HG03045 (cell line): ENCODE measurements at regions not wholly inside any gene's neighbourhood (a gene's known extent, or its start where the extent isn't known, plus 50 kb on each side); places are given as distances from the start of the nearest gene placed in this dataset.
"Not testable (repeated sequence)": the region's sequence is repeated elsewhere in the genome, so short reads cannot be mapped to it uniquely, and the experiment has no call there.

Source experiments
- ATAC-seq: cut with Tn5 transposase; IDR thresholded peaks from one replicate; pipeline ENCODE4 v1.9.1; 2021; ENCODE audit warnings: mild to moderate bottlenecking, moderate library complexity; ENCODE audit not compliant: unreplicated experiment

- no peak for ATAC-seq
Observed at GRCh38 chr1:112818990-112819689, 104.0 kb upstream of the PPM1J start.

DNA sequence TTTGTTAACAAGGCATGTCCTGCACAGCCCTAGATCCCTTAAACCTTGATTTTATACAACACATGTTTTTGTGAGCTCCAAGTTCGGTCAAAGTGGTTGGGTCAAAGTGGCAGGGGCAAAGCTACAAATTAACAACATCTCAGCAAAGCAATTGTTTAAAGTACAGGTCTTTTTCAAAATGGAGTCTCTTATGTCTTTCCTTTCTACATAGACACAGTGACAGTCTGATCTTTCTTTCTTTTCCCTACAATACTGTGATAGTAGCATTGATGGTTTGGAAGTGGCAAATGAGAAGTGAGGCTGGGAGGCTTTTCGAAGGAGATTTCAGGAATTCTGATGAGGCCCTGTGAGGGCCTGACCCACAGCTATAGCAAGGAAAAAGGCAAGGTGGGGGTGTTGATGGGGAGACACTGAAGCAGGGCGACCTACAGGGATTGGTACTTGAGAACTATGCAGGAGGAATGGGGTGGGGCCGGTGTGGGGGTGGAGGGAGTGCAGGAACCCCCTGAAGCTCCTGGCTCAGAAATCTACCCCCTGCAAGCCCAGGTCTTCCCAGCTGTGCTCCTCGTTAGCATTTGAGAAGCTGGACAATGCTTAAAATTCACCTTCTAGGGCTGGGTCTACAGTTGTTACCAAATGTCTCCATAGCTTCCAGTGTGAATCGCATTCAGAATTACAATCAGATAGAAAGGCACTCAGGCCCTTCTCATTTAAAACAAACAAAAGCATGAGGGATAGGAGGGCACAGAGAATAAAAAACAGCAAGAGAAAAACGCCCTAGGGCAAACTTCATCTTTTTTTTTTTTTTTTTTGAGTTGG lies 102.6 kb upstream of the PPM1J start:
- no peak for ATAC-seq

DNA sequence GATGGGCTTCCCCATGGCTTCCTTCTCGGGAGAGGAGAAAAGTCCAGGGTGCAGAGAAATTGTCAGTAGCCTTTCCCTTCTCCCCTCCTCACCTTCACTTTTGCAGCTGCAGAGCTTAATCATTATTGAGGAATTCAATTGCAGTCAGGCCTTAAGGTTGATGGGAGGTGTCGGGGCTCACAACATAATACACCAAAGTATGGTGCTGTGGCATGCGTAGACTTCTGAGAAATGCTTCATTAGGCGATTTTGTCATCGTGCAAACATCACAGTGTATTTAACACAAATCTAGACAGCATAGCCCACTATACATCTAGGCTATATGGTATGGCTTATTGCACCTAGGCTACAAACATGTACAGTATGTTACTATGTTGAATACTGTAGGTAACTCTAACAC lies 100.2 kb upstream of the PPM1J start:
- ATAC-seq = no peak

DNA sequence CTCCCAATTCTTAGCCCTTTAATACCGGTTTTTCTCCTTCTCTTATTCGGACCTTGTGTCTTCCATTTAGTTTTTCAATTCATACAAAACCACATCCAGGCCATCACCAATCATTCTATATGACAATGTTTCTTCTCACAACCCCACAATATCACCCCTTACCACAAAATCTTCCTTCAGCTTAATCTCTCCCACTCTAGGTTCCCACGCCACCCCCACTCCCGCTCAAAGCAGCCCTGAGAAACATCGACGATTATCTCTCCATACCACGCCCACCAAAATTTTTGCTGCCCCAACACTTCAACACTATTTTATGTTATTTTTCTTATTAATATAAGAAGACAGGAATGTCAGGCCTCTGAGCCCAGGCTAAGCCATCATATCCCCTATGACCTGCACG lies 99.5 kb upstream of the PPM1J start:
- ATAC-seq = not testable (repeated sequence)

GRCh38 chr1:112808861-112809684 lies 93.9 kb upstream of the PPM1J start:
- ATAC-seq = no peak

DNA sequence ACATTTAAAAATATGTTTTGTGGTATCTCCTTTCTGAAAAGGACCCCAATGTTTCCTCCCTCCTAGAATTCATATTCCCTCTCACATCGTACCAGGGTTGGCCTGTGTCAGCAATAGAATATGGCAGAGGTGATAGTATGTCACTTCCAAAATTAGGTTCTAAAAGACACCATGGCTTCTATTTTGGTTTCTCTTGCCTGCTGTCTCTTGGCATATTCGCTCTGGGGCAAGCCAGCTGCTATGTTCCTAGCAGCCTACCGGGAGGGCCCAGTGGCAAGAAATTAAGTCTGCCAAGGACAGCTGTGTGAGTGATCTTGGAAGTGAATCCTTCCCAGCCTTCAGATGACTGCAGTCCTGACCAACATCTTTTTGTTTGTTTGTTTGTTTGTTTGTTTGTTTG lies 92.9 kb upstream of the PPM1J start:
- ATAC-seq = no peak

- no peak for ATAC-seq
Observed at GRCh38 chr1:112807117-112807516, 92.0 kb upstream of the PPM1J start.

- no peak for ATAC-seq
Observed at GRCh38 chr1:112806090-112806642, 91.0 kb upstream of the PPM1J start.

DNA sequence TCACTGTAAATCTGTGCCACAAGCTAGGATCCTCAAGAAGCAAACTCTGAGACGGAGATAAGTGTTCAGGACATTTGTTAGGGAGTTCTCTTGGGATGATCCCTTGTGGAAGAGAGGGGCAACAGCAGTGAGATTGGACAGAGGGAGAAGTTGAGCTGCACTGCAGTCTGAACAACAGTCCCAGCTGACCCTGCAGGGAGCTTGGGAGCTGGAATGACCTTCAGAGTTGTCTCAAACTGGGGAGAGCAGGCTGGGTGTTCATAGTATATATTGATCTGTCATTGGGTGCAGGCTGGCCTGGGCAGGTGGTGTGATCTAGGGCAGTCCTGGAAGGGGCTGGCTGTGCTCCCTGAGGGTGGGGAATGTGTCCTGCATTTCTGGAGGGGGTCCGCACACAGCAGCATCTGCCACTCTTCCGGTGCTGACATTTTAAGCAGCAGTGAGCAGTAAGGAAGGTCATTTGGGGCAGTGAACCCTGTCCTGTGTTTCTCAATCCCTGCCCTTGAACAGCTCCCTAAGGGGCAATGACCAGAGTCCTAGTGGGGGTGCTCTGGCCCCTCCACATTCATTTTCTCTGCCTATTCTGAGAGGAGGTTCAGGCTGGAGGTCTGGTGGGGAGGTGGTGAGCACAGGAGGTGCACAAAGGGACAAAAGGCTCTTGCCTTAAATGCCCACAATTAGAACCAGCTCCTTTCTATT lies 90.2 kb upstream of the PPM1J start:
- ATAC-seq = no peak

GRCh38 chr1:112803906-112804762 lies 89.0 kb upstream of the PPM1J start:
- ATAC-seq = peak; percentile 75

DNA sequence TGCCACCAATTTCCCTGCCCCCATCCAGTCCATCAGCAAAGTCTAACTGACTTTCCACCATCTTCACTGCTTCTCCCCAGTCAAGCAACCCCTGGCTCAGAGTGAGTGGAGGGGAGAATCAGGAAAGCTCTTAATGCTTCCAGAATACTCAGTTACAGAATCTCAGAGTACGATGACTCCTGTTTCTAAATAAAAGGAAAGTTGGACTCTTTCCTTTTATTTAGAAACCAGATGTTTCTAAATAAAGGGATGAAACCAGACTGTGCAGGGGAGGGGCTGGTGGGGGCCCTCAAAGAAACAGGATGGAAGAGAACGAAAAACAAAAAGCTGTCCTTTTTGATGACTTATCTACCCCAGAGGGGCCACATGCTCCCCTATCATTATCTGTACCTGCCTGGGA lies 85.2 kb upstream of the PPM1J start:
- ATAC-seq = no peak

- no peak for ATAC-seq
Observed at GRCh38 chr1:112798292-112798691, 83.2 kb upstream of the PPM1J start.

- no peak for ATAC-seq
Observed at GRCh38 chr1:112797224-112797623, 82.1 kb upstream of the PPM1J start.

DNA sequence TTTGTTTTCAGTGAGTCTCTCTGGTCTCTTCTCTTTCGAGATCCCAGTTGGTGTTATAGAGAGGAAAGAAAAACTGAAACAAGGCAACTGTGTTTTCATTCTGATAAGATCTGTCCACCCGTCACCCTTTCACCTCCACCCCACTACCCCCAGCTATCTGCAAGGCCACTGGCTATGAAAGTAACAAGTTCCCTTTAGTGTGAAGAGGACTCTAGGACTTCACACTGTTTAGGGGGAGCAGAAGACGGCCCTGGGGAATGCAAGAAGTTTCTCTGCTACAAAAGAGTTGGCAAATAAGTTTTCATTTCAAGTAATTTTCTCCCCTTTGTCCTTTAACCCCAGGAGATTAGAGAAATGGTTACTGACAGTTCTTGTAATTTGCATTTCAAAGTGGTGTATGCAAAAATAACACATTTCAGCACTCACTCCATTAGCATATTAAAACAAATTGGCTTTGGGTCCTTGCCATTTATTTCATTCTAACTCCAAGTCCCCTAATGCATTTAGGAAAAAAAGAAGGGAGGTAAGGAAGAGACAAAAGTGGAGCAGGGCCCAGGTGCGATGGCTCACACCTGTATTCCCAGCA lies 79.6 kb upstream of the PPM1J start:
- ATAC-seq = peak; percentile 61

GRCh38 chr1:112793631-112794565 lies 78.8 kb upstream of the PPM1J start:
- no peak for ATAC-seq

- ATAC-seq = no peak
Observed at GRCh38 chr1:112791723-112792104, 76.6 kb upstream of the PPM1J start.

DNA sequence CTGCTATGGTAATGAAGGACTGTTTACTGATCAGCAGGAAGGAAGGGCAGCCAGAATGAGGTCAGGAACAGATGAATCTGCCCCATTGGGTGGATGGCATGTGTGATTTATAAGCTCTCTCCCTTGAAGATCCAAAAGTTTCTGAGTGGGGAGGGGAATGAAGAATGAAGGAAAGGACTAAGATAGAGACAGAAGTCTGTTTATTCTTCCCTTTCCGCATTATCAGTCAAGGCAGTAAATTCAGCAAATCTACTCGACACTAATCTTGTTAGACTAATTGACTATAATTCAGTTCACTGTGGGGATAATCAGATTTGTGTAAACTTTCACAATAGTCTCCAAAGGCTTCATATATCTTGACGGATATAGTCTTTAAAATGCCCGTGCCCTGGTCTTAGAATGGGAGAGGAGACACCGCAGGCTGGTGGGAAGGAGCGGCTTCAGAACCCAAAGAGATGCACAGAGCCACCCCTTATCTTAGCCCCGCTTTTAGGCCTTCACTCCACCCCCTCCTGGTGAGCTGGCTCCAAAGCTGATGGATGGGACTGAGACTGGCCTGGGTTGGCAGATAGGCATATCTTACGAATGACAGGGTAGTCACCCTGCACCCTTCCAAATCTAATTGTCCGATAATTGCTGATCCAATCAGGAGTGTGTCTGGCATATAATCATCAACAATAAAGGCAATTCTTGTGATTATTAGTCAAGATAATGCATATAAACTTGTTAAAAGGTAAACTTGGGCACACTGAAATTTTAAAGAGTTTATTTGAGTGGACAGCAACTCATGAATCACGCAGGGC lies 76.0 kb upstream of the PPM1J start:
- no peak for ATAC-seq
